ENCODE measurements at regions not wholly inside any gene's neighbourhood (a gene's known extent, or its start where the extent isn't known, plus 50 kb on each side); places are given as distances from the start of the nearest gene placed in this dataset.

- peaks cover 3% of the 10 kb centered on the region for H3K4me1 ChIP-seq
- no peak overlapping the region for H3K27ac ChIP-seq
- ATAC-seq: no peak
- DNase-seq: no peak
- no peaks in the 10 kb centered on the region for H3K36me3 ChIP-seq
- TF ChIP-seq CTCF (IDR thresholded peaks at IDR 0.05): no peak
- H3K4me3 ChIP-seq: no peak overlapping the region
- intact Hi-C loops (cut with DNase I): no loop called here
- peaks cover 8% of the 10 kb centered on the region for H3K27me3 ChIP-seq
- no peaks in the 10 kb centered on the region for H3K9me3 ChIP-seq
Measured at GRCh38 chr12:30201301-30202160, 417.8 kb upstream of the TMTC1 start.

- ATAC-seq: peak; percentile 25
- Histone ChIP-seq H3K4me3 (no peak overlapping the region), H3K36me3 (no peaks in the 10 kb centered on the region), H3K4me1 (peaks cover 3% of the 10 kb centered on the region), H3K27ac (no peak overlapping the region), H3K27me3 (peaks cover 8% of the 10 kb centered on the region), H3K9me3 (no peaks in the 10 kb centered on the region)
- intact Hi-C loops (cut with DNase I): no loop called here
- no peak for TF ChIP-seq CTCF (IDR thresholded peaks at IDR 0.05)
- DNase-seq: no peak
Measured at GRCh38 chr12:30200864-30201263, 417.1 kb upstream of the TMTC1 start.

- no peak for DNase-seq
Measured at GRCh38 chr12:30197392-30198057, 413.8 kb upstream of the TMTC1 start.

GRCh38 chr12:30191696-30192455 lies 408.1 kb upstream of the TMTC1 start:
- TF ChIP-seq CTCF (IDR thresholded peaks at IDR 0.05): no peak
- DNase-seq (no peak), ATAC-seq (no peak)

More at GRCh38 chr12:30197392-30198057, 413.8 kb upstream of the TMTC1 start:
- Histone ChIP-seq H3K4me3 (no peak overlapping the region), H3K27ac (no peak overlapping the region), H3K27me3 (peaks cover 8% of the 10 kb centered on the region), H3K36me3 (no peaks in the 10 kb centered on the region), H3K9me3 (no peaks in the 10 kb centered on the region), H3K4me1 (peaks cover 3% of the 10 kb centered on the region)
- intact Hi-C loops (cut with DNase I): no loop called here
- TF ChIP-seq CTCF (IDR thresholded peaks at IDR 0.05): no peak
- no peak for ATAC-seq

GRCh38 chr12:30188602-30189326 lies 405.0 kb upstream of the TMTC1 start:
- DNase-seq: no peak
- ATAC-seq: no peak
- intact Hi-C loops (cut with DNase I): no loop called here
- Histone ChIP-seq H3K9me3 (no peaks in the 10 kb centered on the region), H3K4me1 (no peaks in the 10 kb centered on the region), H3K27me3 (no peaks in the 10 kb centered on the region), H3K36me3 (no peaks in the 10 kb centered on the region), H3K4me3 (no peak overlapping the region), H3K27ac (no peak overlapping the region)
- no peak for TF ChIP-seq CTCF (IDR thresholded peaks at IDR 0.05)

More at GRCh38 chr12:30191696-30192455, 408.1 kb upstream of the TMTC1 start:
- Histone ChIP-seq H3K27ac (no peak overlapping the region), H3K27me3 (no peaks in the 10 kb centered on the region), H3K4me1 (no peaks in the 10 kb centered on the region), H3K4me3 (no peak overlapping the region), H3K9me3 (no peaks in the 10 kb centered on the region), H3K36me3 (no peaks in the 10 kb centered on the region)
- intact Hi-C loops (cut with DNase I): no loop called here
